C4-2B (cell line): ENCODE measurements at regions not wholly inside any gene's neighbourhood (a gene's known extent, or its start where the extent isn't known, plus 50 kb on each side); places are given as distances from the start of the nearest gene placed in this dataset.

Experiments
- ZFX ChIP-seq: fragments of 450-650 bp; IDR thresholded peaks from 2 replicates; pipeline ENCODE4 v1.6.1; 2017
- TF ChIP-seq, protein P1 (sequence below): fragments of 450-650 bp; conservative IDR thresholded peaks from 2 replicates; pipeline ENCODE4 v1.5.1; 2017; ENCODE audit warnings: mild to moderate bottlenecking

DNA sequence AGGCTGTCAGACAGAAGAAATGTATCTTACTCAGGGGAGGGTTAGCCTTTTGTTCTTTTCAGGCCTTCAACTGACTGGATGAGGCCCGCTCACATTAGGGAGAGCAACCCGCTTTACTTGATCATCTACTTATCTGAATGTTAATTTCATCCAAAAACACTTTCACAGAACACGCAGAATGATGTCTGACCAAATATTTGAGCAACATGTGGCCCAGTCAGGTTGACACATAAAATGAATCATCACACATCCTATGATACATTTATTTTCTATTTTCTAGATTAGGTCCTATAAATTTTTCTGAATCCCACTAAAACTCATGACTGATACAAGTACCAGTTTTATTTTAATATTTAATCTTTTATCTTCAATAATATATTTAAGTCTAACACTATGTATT lies 260.3 kb downstream of the IL15 start:
- TF ChIP-seq, protein P1, sequence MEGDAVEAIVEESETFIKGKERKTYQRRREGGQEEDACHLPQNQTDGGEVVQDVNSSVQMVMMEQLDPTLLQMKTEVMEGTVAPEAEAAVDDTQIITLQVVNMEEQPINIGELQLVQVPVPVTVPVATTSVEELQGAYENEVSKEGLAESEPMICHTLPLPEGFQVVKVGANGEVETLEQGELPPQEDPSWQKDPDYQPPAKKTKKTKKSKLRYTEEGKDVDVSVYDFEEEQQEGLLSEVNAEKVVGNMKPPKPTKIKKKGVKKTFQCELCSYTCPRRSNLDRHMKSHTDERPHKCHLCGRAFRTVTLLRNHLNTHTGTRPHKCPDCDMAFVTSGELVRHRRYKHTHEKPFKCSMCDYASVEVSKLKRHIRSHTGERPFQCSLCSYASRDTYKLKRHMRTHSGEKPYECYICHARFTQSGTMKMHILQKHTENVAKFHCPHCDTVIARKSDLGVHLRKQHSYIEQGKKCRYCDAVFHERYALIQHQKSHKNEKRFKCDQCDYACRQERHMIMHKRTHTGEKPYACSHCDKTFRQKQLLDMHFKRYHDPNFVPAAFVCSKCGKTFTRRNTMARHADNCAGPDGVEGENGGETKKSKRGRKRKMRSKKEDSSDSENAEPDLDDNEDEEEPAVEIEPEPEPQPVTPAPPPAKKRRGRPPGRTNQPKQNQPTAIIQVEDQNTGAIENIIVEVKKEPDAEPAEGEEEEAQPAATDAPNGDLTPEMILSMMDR, result no peak
- TF ChIP-seq ZFX, result no peak
